Neural progenitor cell (in vitro differentiated cells): ENCODE measurements at regions not wholly inside any gene's neighbourhood (a gene's known extent, or its start where the extent isn't known, plus 50 kb on each side); places are given as distances from the start of the nearest gene placed in this dataset.

ENCODE experiments used
- EZH2 ChIP-seq: fragments of 200-600 bp; sonication (generic); IDR thresholded peaks from 2 replicates; pipeline ENCODE4 v1.6.1; 2017; ENCODE audit warnings: antibody characterized with exemption, mild to moderate bottlenecking, moderate library complexity
- EZH2phosphoT487 ChIP-seq: fragments of 200-600 bp; sonication (generic); IDR thresholded peaks from 2 replicates; pipeline ENCODE4 v1.6.1; 2017; ENCODE audit warnings: antibody characterized with exemption
- TF ChIP-seq, protein P1 (sequence below): fragments of 200-600 bp; sonication (generic); IDR thresholded peaks from 2 replicates; pipeline ENCODE4 v1.5.1; 2017; ENCODE audit warnings: antibody characterized with exemption, mild to moderate bottlenecking

DNA sequence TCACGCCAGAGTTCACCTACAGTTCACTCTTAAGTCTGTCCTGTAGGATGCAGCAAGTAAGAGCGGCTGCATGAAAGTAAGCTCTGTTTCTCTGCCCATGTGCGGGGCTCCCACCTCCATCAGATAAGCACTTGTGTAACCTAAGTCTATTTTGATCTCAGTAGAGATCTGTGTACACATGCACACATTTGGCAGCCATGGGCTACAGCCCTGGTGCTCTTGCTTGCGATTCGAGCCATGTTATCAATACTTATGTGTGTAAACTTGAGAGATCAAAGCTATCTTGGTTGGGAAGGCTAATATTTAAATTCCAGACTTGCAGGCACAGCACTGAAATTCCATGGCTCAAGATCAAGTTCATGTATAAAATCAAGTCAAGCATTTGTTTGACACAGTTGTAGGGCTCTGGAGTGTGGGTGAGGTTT lies 244.7 kb upstream of the FGGY start:
- TF ChIP-seq EZH2phosphoT487 (no peak), EZH2 (no peak)
- TF ChIP-seq, protein P1, sequence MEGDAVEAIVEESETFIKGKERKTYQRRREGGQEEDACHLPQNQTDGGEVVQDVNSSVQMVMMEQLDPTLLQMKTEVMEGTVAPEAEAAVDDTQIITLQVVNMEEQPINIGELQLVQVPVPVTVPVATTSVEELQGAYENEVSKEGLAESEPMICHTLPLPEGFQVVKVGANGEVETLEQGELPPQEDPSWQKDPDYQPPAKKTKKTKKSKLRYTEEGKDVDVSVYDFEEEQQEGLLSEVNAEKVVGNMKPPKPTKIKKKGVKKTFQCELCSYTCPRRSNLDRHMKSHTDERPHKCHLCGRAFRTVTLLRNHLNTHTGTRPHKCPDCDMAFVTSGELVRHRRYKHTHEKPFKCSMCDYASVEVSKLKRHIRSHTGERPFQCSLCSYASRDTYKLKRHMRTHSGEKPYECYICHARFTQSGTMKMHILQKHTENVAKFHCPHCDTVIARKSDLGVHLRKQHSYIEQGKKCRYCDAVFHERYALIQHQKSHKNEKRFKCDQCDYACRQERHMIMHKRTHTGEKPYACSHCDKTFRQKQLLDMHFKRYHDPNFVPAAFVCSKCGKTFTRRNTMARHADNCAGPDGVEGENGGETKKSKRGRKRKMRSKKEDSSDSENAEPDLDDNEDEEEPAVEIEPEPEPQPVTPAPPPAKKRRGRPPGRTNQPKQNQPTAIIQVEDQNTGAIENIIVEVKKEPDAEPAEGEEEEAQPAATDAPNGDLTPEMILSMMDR, result no peak
